Osteoblast (primary cell): ENCODE measurements at regions not wholly inside any gene's neighbourhood (a gene's known extent, or its start where the extent isn't known, plus 50 kb on each side); places are given as distances from the start of the nearest gene placed in this dataset.
"Not testable (repeated sequence)": the region's sequence is repeated elsewhere in the genome, so short reads cannot be mapped to it uniquely, and the experiment has no call there.

Experiments used
- DNase-seq: peaks from one replicate; pipeline ENCODE4 v3.0.0; 2011; ENCODE audit warnings: low spot score, mixed read lengths; ENCODE audit not compliant: insufficient read length; ENCODE audit errors: missing footprints
- H2AFZ ChIP-seq: 2 replicates; pipeline ENCODE4 v1.6.0; 2011; ENCODE audit warnings: mild to moderate bottlenecking, low read length
- H3K27ac ChIP-seq: 2 replicates; pipeline ENCODE4 v1.5.1; 2011; ENCODE audit warnings: mild to moderate bottlenecking, low read depth, low read length, moderate library complexity
- H3K27me3 ChIP-seq: 2 replicates; pipeline ENCODE4 v1.6.0; 2012; ENCODE audit warnings: mild to moderate bottlenecking, control low read depth, inconsistent platforms, low read length, moderate library complexity; ENCODE audit not compliant: insufficient read depth
- H3K36me3 ChIP-seq: 2 replicates; pipeline ENCODE4 v1.5.1; 2011; ENCODE audit warnings: mild to moderate bottlenecking, low read length, control low read depth, moderate library complexity; ENCODE audit not compliant: insufficient read depth
- H3K4me1 ChIP-seq: 2 replicates; pipeline ENCODE4 v1.5.1; 2011; ENCODE audit warnings: mild to moderate bottlenecking, low read length, control low read depth, moderate library complexity; ENCODE audit not compliant: insufficient read depth
- H3K4me2 ChIP-seq: 2 replicates; pipeline ENCODE4 v1.6.0; 2011; ENCODE audit warnings: mild to moderate bottlenecking, low read length; ENCODE audit not compliant: insufficient read depth
- H3K4me3 ChIP-seq: fragments of 200-600 bp; sonication (generic); 3 replicates; pipeline ENCODE4 v1.5.1; 2012; ENCODE audit warnings: mild to moderate bottlenecking, low read length, inconsistent platforms; ENCODE audit not compliant: insufficient read depth
- H3K79me2 ChIP-seq: 2 replicates; pipeline ENCODE4 v1.6.0; 2012; ENCODE audit warnings: mild to moderate bottlenecking, low read length, control low read depth, inconsistent platforms; ENCODE audit not compliant: insufficient read depth
- H3K9me3 ChIP-seq: 2 replicates; pipeline ENCODE4 v1.5.1; 2011; ENCODE audit warnings: low read depth, low read length, control low read depth
- H4K20me1 ChIP-seq: 2 replicates; pipeline ENCODE4 v1.6.0; 2012; ENCODE audit warnings: mild to moderate bottlenecking, low read length, control low read depth; ENCODE audit not compliant: insufficient read depth
- TF ChIP-seq, protein P1 (sequence below): IDR thresholded peaks from 2 replicates; pipeline ENCODE4 v1.5.1; 2011; ENCODE audit warnings: mild to moderate bottlenecking, low read depth, low read length, moderate library complexity; ENCODE audit errors: extremely low read depth

DNA sequence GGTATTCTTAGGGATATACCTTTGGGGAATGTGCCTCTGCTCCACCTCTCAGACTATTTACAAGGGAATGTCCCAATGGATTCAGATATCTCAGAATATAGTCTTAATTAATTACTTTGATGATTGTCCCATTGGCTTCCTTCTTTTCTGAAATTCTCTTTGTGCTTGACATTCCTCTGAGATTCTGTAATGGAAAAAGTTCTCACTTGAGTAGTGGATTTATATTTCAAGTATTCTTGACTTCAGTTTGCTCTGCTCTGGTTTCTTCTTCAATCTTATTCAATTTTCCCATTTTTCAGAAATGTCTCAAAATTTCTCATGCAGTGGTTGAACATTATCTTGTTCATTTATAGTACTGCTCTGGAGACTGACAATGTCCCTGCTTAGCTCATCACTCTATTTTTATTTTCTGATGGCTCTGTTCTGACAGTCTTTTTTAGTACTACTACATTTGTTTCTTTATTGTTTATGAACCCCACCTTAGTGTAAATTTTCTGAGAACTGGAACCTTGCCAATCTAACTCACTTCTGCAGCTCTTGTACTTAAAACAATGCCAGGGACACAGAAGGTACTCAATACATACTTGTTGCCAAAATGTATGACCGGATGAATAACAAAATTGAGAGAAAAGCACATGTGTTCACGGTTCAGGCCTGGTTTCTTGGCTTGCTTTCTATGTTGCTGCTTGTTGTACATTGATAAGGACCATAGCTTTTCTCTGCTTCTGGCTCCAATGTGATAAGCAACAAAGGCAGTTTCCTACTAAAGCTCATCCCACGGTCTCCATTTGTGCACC lies 471.7 kb downstream of the GASK1B start:
- no peak overlapping the region for H3K4me2 ChIP-seq
- H4K20me1 ChIP-seq, result no peaks in the 10 kb centered on the region
- no peak overlapping the region for H3K4me3 ChIP-seq
- H3K36me3 ChIP-seq, result no peaks in the 10 kb centered on the region
- H3K27ac ChIP-seq, result no peak overlapping the region
- no peaks in the 10 kb centered on the region for H3K9me3 ChIP-seq
- H3K79me2 ChIP-seq, result no peaks in the 10 kb centered on the region
- H2AFZ ChIP-seq, result no peak overlapping the region
- TF ChIP-seq, protein P1, sequence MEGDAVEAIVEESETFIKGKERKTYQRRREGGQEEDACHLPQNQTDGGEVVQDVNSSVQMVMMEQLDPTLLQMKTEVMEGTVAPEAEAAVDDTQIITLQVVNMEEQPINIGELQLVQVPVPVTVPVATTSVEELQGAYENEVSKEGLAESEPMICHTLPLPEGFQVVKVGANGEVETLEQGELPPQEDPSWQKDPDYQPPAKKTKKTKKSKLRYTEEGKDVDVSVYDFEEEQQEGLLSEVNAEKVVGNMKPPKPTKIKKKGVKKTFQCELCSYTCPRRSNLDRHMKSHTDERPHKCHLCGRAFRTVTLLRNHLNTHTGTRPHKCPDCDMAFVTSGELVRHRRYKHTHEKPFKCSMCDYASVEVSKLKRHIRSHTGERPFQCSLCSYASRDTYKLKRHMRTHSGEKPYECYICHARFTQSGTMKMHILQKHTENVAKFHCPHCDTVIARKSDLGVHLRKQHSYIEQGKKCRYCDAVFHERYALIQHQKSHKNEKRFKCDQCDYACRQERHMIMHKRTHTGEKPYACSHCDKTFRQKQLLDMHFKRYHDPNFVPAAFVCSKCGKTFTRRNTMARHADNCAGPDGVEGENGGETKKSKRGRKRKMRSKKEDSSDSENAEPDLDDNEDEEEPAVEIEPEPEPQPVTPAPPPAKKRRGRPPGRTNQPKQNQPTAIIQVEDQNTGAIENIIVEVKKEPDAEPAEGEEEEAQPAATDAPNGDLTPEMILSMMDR, result no peak
- H3K27me3 ChIP-seq, result no peaks in the 10 kb centered on the region
- H3K4me1 ChIP-seq, result no peaks in the 10 kb centered on the region
- no peak for DNase-seq

DNA sequence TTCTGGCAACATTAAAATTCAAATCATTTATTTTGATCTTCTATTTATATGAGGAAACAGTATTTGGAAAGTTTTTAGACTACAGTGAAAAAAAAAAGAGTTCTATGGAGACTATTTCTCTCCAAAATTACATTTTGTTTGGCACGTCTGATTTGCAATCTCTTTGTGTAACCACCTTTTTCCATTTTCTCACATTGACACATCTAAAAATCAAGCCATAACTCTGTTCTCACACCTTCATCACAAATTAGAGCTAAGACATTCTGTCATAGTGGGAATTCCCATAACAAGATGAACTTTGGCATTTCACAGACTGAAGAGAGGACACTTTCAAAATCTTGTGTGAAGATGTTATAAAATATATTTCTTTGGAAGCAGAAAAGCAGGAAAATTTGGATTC lies 468.9 kb downstream of the GRIA2 start:
- Histone ChIP-seq H3K79me2 (no peaks in the 10 kb centered on the region), H3K4me2 (no peak overlapping the region)

DNA sequence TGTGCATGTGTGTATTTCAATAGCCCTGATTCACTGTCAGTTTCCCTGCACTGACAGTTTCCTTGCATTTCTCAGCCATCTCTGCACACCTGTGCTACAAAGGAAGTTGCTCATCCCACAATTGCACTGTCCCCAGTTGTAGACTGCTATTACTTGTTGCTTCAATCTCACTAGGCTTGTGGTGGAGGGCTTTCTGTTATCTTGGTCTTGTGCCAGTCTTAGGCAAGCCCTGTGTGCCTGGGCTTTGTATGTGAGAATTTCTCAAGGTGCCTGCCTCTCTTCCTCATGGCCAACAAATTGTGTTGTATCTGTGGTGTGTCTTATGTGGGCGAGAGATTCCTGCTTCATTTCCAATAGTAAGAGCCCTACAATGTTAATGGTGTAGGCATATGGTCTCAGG lies 467.4 kb downstream of the GRIA2 start:
- H3K27ac ChIP-seq, result no peak overlapping the region
- no peaks in the 10 kb centered on the region for H3K4me1 ChIP-seq
- H4K20me1 ChIP-seq, result no peaks in the 10 kb centered on the region
- TF ChIP-seq, protein P1, result no peak
- peaks cover 2% of the 10 kb centered on the region for H3K9me3 ChIP-seq
- H3K4me2 ChIP-seq, result no peak overlapping the region
- H2AFZ ChIP-seq, result no peak overlapping the region
- no peaks in the 10 kb centered on the region for H3K27me3 ChIP-seq
- no peaks in the 10 kb centered on the region for H3K79me2 ChIP-seq
- no peak overlapping the region for H3K4me3 ChIP-seq
- DNase-seq, result peak; percentile 50
- H3K36me3 ChIP-seq, result no peaks in the 10 kb centered on the region

More for the DNA sequence above, 468.9 kb downstream of the GRIA2 start:
- Histone ChIP-seq H3K4me1 (no peaks in the 10 kb centered on the region), H3K36me3 (no peaks in the 10 kb centered on the region), H3K27ac (no peak overlapping the region), H3K4me3 (no peak overlapping the region), H3K27me3 (no peaks in the 10 kb centered on the region), H2AFZ (no peak overlapping the region), H3K9me3 (peaks cover 2% of the 10 kb centered on the region), H4K20me1 (no peaks in the 10 kb centered on the region)
- TF ChIP-seq, protein P1, result no peak
- DNase-seq, result no peak

DNA sequence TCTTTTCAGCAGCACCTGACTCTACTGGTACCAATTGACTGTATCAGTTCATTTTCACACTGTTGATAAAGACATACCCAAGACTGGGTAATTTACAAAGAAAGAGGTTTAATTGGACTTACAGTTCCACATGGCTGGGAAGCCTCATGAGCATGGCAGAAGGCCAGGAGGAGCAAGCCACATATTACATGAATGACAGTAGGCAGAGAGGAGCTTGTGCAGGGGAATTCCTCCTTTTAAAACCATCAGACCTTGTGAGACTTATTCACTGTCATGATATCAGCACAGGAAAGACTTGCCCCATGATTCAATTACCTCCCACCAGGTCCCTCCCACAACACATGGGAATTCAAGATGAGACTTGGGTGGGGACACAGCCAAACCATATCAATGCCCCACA lies 458.8 kb downstream of the GRIA2 start:
- H3K36me3 ChIP-seq, H3K4me1 ChIP-seq, H3K9me3 ChIP-seq, H3K4me2 ChIP-seq, H4K20me1 ChIP-seq, H2AFZ ChIP-seq, H3K79me2 ChIP-seq, DNase-seq, H3K4me3 ChIP-seq, H3K27ac ChIP-seq, H3K27me3 ChIP-seq: not testable (repeated sequence)
